Activated CD4-positive, alpha-beta T cell treated with anti-CD3 and anti-CD28 coated beads, Interleukin-2, amount 10 ng/mL, durations not matched to agents 7 days and 5 days (primary cell): ENCODE measurements at regions not wholly inside any gene's neighbourhood (a gene's known extent, or its start where the extent isn't known, plus 50 kb on each side); places are given as distances from the start of the nearest gene placed in this dataset.

Experiments
- CTCF ChIA-PET: fragments of 350-600 bp; sonication (Branson Sonifier 250); formaldehyde crosslinking; loops from one replicate; lab custom pipeline; 2021; ENCODE audit warnings: antibody characterized with exemption; lab: Charles Lee
- POLR2A ChIA-PET: fragments of 350-600 bp; sonication (Branson Sonifier 250); formaldehyde crosslinking; loops from one replicate; lab custom pipeline; 2021; ENCODE audit warnings: antibody characterized with exemption; lab: Charles Lee
- DNase-seq: peaks from one replicate; pipeline ENCODE4 v3.0.0-alpha.2; 2020
- H3K27ac Mint-ChIP-seq: one replicate; pipeline ENCODE4 v1.8.0; 2021; ENCODE audit warnings: mild to moderate bottlenecking, moderate library complexity, mixed read lengths
- H3K27me3 Mint-ChIP-seq: one replicate; pipeline ENCODE4 v1.8.0; 2021; ENCODE audit warnings: mixed read lengths
- H3K36me3 Mint-ChIP-seq: one replicate; pipeline ENCODE4 v1.8.0; 2021; ENCODE audit warnings: low read depth, mixed read lengths
- H3K4me1 Mint-ChIP-seq: one replicate; pipeline ENCODE4 v1.8.0; 2021; ENCODE audit warnings: mixed read lengths
- H3K4me3 Mint-ChIP-seq: one replicate; pipeline ENCODE4 v1.8.0; 2021; ENCODE audit warnings: mild to moderate bottlenecking, moderate library complexity, mixed read lengths
- H3K9me3 Mint-ChIP-seq: one replicate; pipeline ENCODE4 v1.8.0; 2021; ENCODE audit warnings: mixed read lengths

- no peak overlapping the region for H3K27ac Mint-ChIP-seq
- no peak for DNase-seq
- no peaks in the 10 kb centered on the region for H3K27me3 Mint-ChIP-seq
- H3K4me1 Mint-ChIP-seq = no peaks in the 10 kb centered on the region
- no peak overlapping the region for H3K4me3 Mint-ChIP-seq
- POLR2A ChIA-PET = no interaction called here
- peaks cover 5% of the 10 kb centered on the region for H3K9me3 Mint-ChIP-seq
- CTCF ChIA-PET = no interaction called here
- no peaks in the 10 kb centered on the region for H3K36me3 Mint-ChIP-seq
Measured at GRCh38 chr4:178349601-178350000, 907.4 kb upstream of the AGA start.

- no peaks in the 10 kb centered on the region for H3K4me1 Mint-ChIP-seq
- no peak overlapping the region for H3K4me3 Mint-ChIP-seq
- H3K27ac Mint-ChIP-seq = no peak overlapping the region
- POLR2A ChIA-PET = no interaction called here
- CTCF ChIA-PET = no interaction called here
- DNase-seq = no peak
- no peaks in the 10 kb centered on the region for H3K27me3 Mint-ChIP-seq
- no peaks in the 10 kb centered on the region for H3K36me3 Mint-ChIP-seq
- H3K9me3 Mint-ChIP-seq = peaks cover 4% of the 10 kb centered on the region
Measured at GRCh38 chr4:178351185-178351584, 908.9 kb upstream of the AGA start.

- Mint-ChIP-seq H3K4me3 (no peak overlapping the region), H3K9me3 (peaks cover 4% of the 10 kb centered on the region), H3K27me3 (no peaks in the 10 kb centered on the region), H3K4me1 (no peaks in the 10 kb centered on the region), H3K36me3 (no peaks in the 10 kb centered on the region), H3K27ac (no peak overlapping the region)
- POLR2A ChIA-PET = no interaction called here
- no peak for DNase-seq
- CTCF ChIA-PET = no interaction called here
Measured at GRCh38 chr4:178356725-178357124, 914.5 kb upstream of the AGA start.

- Mint-ChIP-seq H3K4me3 (no peak overlapping the region), H3K36me3 (no peaks in the 10 kb centered on the region), H3K9me3 (peaks cover 5% of the 10 kb centered on the region), H3K4me1 (no peaks in the 10 kb centered on the region), H3K27me3 (no peaks in the 10 kb centered on the region), H3K27ac (no peak overlapping the region)
- DNase-seq = no peak
- CTCF ChIA-PET = no interaction called here
- POLR2A ChIA-PET = no interaction called here
Measured at GRCh38 chr4:178385481-178385880, 943.2 kb upstream of the AGA start.

- ChIA-PET POLR2A (no interaction called here), CTCF (no interaction called here)
- DNase-seq = no peak
- no peaks in the 10 kb centered on the region for H3K4me1 Mint-ChIP-seq
- no peak overlapping the region for H3K27ac Mint-ChIP-seq
- no peaks in the 10 kb centered on the region for H3K36me3 Mint-ChIP-seq
- H3K27me3 Mint-ChIP-seq = no peaks in the 10 kb centered on the region
- peaks cover 5% of the 10 kb centered on the region for H3K9me3 Mint-ChIP-seq
- no peak overlapping the region for H3K4me3 Mint-ChIP-seq
Measured at GRCh38 chr4:178387756-178388155, 945.5 kb upstream of the AGA start.

- CTCF ChIA-PET = no interaction called here
- H3K9me3 Mint-ChIP-seq = no peaks in the 10 kb centered on the region
- POLR2A ChIA-PET = interaction anchor here (0.5 kb wide), 1 partner anchor 9 kb away, joined by 4 read pairs; no protein-coding TSS in a partner anchor
- no peak overlapping the region for H3K27ac Mint-ChIP-seq
- DNase-seq = no peak
- no peaks in the 10 kb centered on the region for H3K36me3 Mint-ChIP-seq
- no peak overlapping the region for H3K4me3 Mint-ChIP-seq
- H3K4me1 Mint-ChIP-seq = no peaks in the 10 kb centered on the region
- no peaks in the 10 kb centered on the region for H3K27me3 Mint-ChIP-seq
Measured at GRCh38 chr4:178395798-178396197, 953.6 kb upstream of the AGA start.

- no peaks in the 10 kb centered on the region for H3K27me3 Mint-ChIP-seq
- no peak overlapping the region for H3K27ac Mint-ChIP-seq
- ChIA-PET POLR2A (no interaction called here), CTCF (no interaction called here)
- no peaks in the 10 kb centered on the region for H3K36me3 Mint-ChIP-seq
- no peak overlapping the region for H3K4me3 Mint-ChIP-seq
- DNase-seq = no peak
- H3K4me1 Mint-ChIP-seq = no peaks in the 10 kb centered on the region
- peaks cover 5% of the 10 kb centered on the region for H3K9me3 Mint-ChIP-seq
Measured at GRCh38 chr4:178412455-178412854, 970.2 kb upstream of the AGA start.

- DNase-seq = no peak
- CTCF ChIA-PET = no interaction called here
- peaks cover 5% of the 10 kb centered on the region for H3K9me3 Mint-ChIP-seq
- POLR2A ChIA-PET = no interaction called here
- H3K4me3 Mint-ChIP-seq = no peak overlapping the region
- no peaks in the 10 kb centered on the region for H3K4me1 Mint-ChIP-seq
- no peak overlapping the region for H3K27ac Mint-ChIP-seq
- H3K36me3 Mint-ChIP-seq = no peaks in the 10 kb centered on the region
- H3K27me3 Mint-ChIP-seq = no peaks in the 10 kb centered on the region
Measured at GRCh38 chr4:178414042-178414441, 971.8 kb upstream of the AGA start.

- ChIA-PET CTCF (no interaction called here), POLR2A (no interaction called here)
- DNase-seq = no peak
- Mint-ChIP-seq H3K4me1 (no peaks in the 10 kb centered on the region), H3K4me3 (no peak overlapping the region), H3K27me3 (no peaks in the 10 kb centered on the region), H3K9me3 (peaks cover 5% of the 10 kb centered on the region), H3K36me3 (no peaks in the 10 kb centered on the region), H3K27ac (no peak overlapping the region)
Measured at GRCh38 chr4:178414881-178415446, 972.7 kb upstream of the AGA start.

GRCh38 chr4:178415925-178416324 lies 973.7 kb upstream of the AGA start:
- Mint-ChIP-seq H3K4me1 (no peaks in the 10 kb centered on the region), H3K9me3 (peaks cover 5% of the 10 kb centered on the region), H3K27ac (no peak overlapping the region), H3K36me3 (no peaks in the 10 kb centered on the region), H3K4me3 (no peak overlapping the region), H3K27me3 (no peaks in the 10 kb centered on the region)
- CTCF ChIA-PET = no interaction called here
- DNase-seq = no peak
- POLR2A ChIA-PET = no interaction called here

GRCh38 chr4:178423366-178423765 lies 981.1 kb upstream of the AGA start:
- no peaks in the 10 kb centered on the region for H3K36me3 Mint-ChIP-seq
- no peaks in the 10 kb centered on the region for H3K4me1 Mint-ChIP-seq
- ChIA-PET CTCF (no interaction called here), POLR2A (no interaction called here)
- H3K27me3 Mint-ChIP-seq = no peaks in the 10 kb centered on the region
- DNase-seq = no peak
- H3K27ac Mint-ChIP-seq = no peak overlapping the region
- H3K4me3 Mint-ChIP-seq = no peak overlapping the region
- no peaks in the 10 kb centered on the region for H3K9me3 Mint-ChIP-seq

GRCh38 chr4:178426871-178427270 lies 984.6 kb upstream of the AGA start:
- no peaks in the 10 kb centered on the region for H3K9me3 Mint-ChIP-seq
- H3K4me1 Mint-ChIP-seq = no peaks in the 10 kb centered on the region
- no peak overlapping the region for H3K27ac Mint-ChIP-seq
- H3K36me3 Mint-ChIP-seq = no peaks in the 10 kb centered on the region
- POLR2A ChIA-PET = no interaction called here
- H3K27me3 Mint-ChIP-seq = no peaks in the 10 kb centered on the region
- no peak for DNase-seq
- no peak overlapping the region for H3K4me3 Mint-ChIP-seq
- CTCF ChIA-PET = no interaction called here

GRCh38 chr4:178427663-178428062 lies 985.4 kb upstream of the AGA start:
- Mint-ChIP-seq H3K36me3 (no peaks in the 10 kb centered on the region), H3K9me3 (no peaks in the 10 kb centered on the region), H3K27ac (no peak overlapping the region), H3K4me3 (no peak overlapping the region), H3K4me1 (no peaks in the 10 kb centered on the region), H3K27me3 (no peaks in the 10 kb centered on the region)
- ChIA-PET CTCF (no interaction called here), POLR2A (no interaction called here)
- no peak for DNase-seq

GRCh38 chr4:178448372-178449035 lies 1006.3 kb upstream of the AGA start:
- Mint-ChIP-seq H3K36me3 (no peaks in the 10 kb centered on the region), H3K27ac (no peak overlapping the region), H3K27me3 (no peaks in the 10 kb centered on the region), H3K4me1 (no peaks in the 10 kb centered on the region), H3K9me3 (no peaks in the 10 kb centered on the region), H3K4me3 (no peak overlapping the region)
- POLR2A ChIA-PET = no interaction called here
- no peak for DNase-seq
- CTCF ChIA-PET = no interaction called here
